ENCODE measurements at regions not wholly inside any gene's neighbourhood (a gene's known extent, or its start where the extent isn't known, plus 50 kb on each side); places are given as distances from the start of the nearest gene placed in this dataset.

DNA sequence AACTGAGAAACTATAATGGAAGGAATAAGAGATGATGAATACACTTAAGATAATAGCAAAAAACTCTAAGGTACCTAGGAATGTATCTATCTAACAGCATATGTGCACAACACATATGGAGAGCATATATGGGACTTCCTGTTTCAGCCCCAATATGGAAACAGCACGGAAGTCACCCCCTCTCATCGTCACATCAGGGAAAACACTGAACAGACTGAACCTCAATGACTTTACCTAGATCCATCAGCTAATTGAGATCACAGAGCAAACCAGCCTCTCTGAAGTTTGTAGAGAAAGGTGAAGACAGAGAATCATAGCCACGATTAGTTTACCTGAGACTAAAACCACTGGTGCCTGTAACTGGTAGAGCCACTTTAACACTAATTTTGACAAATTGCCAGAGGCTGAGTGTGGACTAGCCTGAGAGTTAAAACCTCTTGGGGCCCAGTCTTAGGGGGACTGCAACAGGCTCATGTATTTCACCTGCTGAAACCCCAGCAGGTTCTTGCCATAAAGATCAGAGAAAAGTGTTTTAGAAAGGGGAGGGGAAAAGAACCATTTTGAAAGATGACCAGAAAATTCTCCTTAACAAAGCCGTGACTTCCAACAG lies 722.6 kb downstream of the TBC1D22A start:
- Mint-ChIP-seq H3K36me3 (no peaks in the 10 kb centered on the region), H3K4me1 (peaks cover 0 to 1% (median 0%) of the 10 kb centered on the region in 3 donors), H3K4me3 (peak overlapping the region in 1 of 4 donors; percentile 44), H3K9me3 (peaks cover 0 to 6% (median 0%) of the 10 kb centered on the region in 3 donors), H3K27ac (no peak overlapping the region), H3K27me3 (peaks cover 4% of the 10 kb centered on the region)

DNA sequence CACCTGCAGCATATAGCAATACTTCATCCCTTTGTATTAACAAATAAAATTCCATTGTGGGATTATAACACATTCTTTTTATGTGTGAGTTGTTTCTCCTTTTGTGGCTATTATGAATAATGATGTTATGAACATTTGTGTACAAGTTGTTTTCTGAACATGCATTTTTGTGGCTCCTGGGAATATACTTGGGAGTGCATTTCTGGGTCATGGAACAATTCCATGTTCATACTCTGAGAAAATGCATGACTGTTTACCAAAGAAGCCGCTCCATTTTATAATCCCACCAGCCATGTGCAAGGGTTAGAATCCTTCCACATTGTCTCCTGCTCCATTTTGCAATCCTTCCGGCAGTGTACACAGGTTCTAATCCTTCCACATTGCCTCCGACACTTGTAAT lies 713.8 kb downstream of the TBC1D22A start:
- Mint-ChIP-seq H3K36me3 (no peaks in the 10 kb centered on the region), H3K4me1 (peaks cover 0 to 11% (median 8%) of the 10 kb centered on the region in 3 donors), H3K27me3 (no peaks in the 10 kb centered on the region), H3K4me3 (no peak overlapping the region), H3K27ac (no peak overlapping the region), H3K9me3 (peaks cover 0 to 2% (median 0%) of the 10 kb centered on the region in 3 donors)

DNA sequence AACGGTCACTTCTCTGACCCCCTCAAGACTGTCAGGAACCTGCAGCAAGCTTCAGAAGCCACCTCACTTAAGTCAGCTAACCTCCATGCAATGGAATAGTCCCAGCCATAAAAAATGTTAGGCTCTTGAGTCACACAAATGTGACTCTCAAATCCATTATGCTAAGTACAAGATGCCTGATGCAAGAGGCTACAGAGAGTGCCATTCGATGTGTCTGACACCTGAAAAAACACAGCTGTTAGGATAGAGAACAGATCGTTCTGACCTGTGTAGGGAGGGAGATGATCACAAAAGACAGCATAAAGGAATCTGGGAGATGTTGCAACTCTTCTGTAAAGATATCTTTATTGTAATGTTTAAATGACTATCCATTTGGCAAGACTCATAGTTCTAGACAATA lies 712.4 kb downstream of the TBC1D22A start:
- no peaks in the 10 kb centered on the region for H3K36me3 Mint-ChIP-seq
- H3K9me3 Mint-ChIP-seq: peaks cover 0 to 2% (median 2%) of the 10 kb centered on the region in 3 donors
- H3K27ac Mint-ChIP-seq: no peak overlapping the region
- no peak overlapping the region for H3K4me3 Mint-ChIP-seq
- H3K27me3 Mint-ChIP-seq: no peaks in the 10 kb centered on the region
- H3K4me1 Mint-ChIP-seq: peaks cover 0 to 11% (median 8%) of the 10 kb centered on the region in 3 donors

DNA sequence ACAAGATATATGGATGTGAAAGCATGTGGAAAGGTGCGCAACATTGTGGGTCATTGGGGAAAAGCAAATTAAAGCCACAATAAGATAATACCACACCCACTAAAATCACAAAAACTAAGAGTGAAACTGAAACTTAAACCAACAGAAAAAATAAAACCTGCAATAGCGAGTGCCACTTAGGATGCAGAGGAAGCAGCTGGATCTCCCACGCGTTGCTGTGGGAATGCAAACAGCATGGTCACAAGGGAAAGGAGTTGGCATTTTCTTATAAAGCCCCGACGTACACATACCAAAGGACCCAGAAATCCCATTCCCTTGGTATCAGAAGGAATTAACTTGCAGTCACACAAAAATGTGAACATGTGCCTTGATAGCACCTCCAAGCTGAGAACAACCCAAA lies 712.0 kb downstream of the TBC1D22A start:
- Mint-ChIP-seq H3K27ac (no peak overlapping the region), H3K4me3 (peak overlapping the region in 1 of 4 donors; percentile 41), H3K36me3 (no peaks in the 10 kb centered on the region), H3K4me1 (peaks cover 0 to 11% (median 8%) of the 10 kb centered on the region in 3 donors), H3K9me3 (peaks cover 0 to 2% (median 2%) of the 10 kb centered on the region in 3 donors), H3K27me3 (no peaks in the 10 kb centered on the region)

DNA sequence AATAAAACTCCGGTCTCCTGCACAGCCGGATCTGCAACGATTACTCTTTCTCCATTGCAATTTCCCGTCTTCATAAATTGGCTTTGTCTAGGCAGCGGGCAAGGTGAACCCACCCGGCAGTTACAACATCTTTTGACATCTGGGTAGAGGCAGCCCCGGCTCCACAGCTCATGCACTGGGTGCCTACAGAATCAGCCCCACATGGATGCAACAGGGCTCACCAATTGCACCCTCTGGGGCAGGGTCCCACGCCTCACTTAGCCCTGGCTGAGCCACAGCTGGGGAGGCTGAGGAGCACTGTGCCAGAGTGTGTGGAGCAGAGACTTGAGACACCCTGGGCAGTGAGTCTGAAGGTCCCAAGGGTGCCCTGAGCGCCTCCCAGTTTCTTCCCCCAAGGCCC lies 710.2 kb downstream of the TBC1D22A start:
- Mint-ChIP-seq H3K27me3 (peaks cover 5% of the 10 kb centered on the region), H3K4me3 (no peak overlapping the region), H3K4me1 (peaks cover 0 to 11% (median 8%) of the 10 kb centered on the region in 3 donors), H3K27ac (no peak overlapping the region), H3K9me3 (peaks cover 2 to 7% (median 2%) of the 10 kb centered on the region in 3 donors), H3K36me3 (no peaks in the 10 kb centered on the region)

DNA sequence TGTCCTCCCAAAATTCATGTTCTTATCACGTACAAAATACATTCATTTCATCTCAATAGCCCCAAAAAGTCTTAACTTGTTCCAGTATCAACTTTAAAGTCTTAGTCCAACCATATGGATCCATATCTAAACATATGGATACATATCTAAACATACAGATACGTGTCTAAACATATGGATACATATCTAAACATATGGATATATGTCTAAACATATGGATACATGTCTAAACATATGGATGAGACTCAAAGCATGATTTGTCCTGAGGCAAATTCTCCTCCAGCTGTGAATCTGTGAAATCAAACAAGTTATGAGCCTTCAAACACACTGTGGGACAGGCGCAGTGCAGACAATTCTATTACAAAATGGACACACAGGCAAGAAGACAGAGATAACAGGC lies 709.0 kb downstream of the TBC1D22A start:
- Mint-ChIP-seq H3K27ac (no peak overlapping the region), H3K9me3 (peaks cover 7 to 18% (median 8%) of the 10 kb centered on the region in 3 donors), H3K4me3 (no peak overlapping the region), H3K4me1 (peaks cover 0 to 11% (median 8%) of the 10 kb centered on the region in 3 donors), H3K36me3 (peaks cover 2% of the 10 kb centered on the region), H3K27me3 (peaks cover 5% of the 10 kb centered on the region)

DNA sequence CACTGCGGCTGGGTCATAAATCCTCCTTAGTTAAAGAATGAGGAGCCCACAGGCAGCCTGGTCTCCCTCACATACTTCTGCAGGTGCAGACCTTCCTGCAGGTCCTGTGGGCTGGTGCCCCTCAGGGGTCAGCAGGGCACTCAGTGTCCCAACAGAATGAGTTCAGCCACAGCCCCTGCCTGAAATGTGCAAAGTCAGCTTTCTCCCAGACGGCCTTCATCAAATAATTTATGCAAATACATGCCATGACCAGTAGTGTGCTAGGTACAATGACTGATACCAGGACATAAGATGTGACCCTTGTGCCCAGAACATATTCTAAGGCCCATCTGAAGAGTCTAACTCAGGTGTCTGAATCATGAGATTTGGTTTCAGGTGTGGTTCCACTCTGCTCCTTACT lies 703.4 kb downstream of the TBC1D22A start:
- Mint-ChIP-seq H3K4me1 (no peaks in the 10 kb centered on the region), H3K4me3 (peak overlapping the region in 1 of 4 donors; percentile 43), H3K27me3 (peaks cover 5% of the 10 kb centered on the region), H3K27ac (no peak overlapping the region), H3K36me3 (peaks cover 2% of the 10 kb centered on the region), H3K9me3 (peaks cover 6 to 20% (median 12%) of the 10 kb centered on the region in 3 donors)

DNA sequence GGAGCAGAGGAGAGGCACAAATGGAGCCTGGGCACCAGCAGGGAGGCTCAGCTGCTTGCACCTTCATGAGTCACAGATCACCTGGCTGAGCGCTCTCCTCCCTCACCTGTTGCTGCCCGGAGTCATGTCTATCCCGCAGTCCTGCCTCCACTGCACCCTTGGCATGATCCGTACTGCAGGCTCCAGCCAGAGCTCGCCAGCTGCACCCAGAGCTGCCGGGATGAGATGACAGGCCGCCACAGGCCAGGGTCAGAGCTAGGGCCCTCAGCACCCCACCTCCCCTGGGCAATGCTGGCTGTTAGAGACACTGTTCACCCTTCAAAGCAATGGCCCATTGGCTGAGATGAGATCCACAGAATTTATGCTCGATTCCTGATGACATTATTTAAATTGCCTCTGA lies 702.8 kb downstream of the TBC1D22A start:
- H3K4me1 Mint-ChIP-seq: no peaks in the 10 kb centered on the region
- no peak overlapping the region for H3K27ac Mint-ChIP-seq
- no peak overlapping the region for H3K4me3 Mint-ChIP-seq
- peaks cover 2% of the 10 kb centered on the region for H3K36me3 Mint-ChIP-seq
- H3K27me3 Mint-ChIP-seq: peaks cover 5% of the 10 kb centered on the region
- H3K9me3 Mint-ChIP-seq: peaks cover 6 to 20% (median 10%) of the 10 kb centered on the region in 3 donors

DNA sequence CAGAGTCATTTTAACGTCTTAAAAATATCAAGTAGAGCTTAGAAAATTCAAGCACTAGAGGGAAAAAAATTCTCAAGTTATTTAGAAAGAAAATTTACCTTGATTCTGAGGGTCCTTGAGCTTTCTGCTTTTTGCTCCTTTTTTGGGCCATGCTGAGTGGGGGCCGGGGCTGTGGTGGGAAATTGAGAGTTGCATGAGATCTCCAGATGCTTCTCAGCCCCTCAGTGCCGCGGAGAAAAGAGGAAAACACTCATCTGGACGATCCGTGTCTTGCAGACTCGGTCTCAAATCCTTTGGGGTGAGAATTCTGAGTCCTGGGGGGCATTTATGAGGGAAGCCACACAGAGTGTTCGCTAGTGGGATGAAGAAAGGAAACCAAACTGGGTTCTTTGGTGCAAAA lies 700.8 kb downstream of the TBC1D22A start:
- Mint-ChIP-seq H3K4me3 (no peak overlapping the region), H3K4me1 (no peaks in the 10 kb centered on the region), H3K9me3 (peaks cover 6 to 19% (median 10%) of the 10 kb centered on the region in 3 donors), H3K36me3 (peaks cover 2% of the 10 kb centered on the region), H3K27me3 (no peaks in the 10 kb centered on the region), H3K27ac (no peak overlapping the region)

DNA sequence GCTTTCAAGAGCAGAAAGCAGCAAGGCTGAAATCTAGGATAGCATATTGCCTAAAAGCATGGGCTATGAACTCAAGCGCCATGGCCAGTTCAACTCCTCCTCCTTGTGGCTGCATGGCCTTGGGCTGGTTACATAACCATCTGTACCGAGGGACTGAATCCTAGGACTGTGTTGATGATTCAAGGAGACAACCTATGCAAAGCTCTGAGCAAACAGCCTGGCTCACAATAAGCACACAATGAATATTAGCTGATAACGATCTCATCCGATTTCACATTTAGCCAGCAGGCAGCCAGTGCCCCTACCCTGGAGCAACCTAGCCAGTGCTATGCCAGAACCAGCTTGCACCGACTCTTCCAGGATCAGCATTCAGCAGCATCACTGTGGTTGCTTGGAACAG lies 698.4 kb downstream of the TBC1D22A start:
- Mint-ChIP-seq H3K4me3 (no peak overlapping the region), H3K4me1 (no peaks in the 10 kb centered on the region), H3K27ac (no peak overlapping the region)

DNA sequence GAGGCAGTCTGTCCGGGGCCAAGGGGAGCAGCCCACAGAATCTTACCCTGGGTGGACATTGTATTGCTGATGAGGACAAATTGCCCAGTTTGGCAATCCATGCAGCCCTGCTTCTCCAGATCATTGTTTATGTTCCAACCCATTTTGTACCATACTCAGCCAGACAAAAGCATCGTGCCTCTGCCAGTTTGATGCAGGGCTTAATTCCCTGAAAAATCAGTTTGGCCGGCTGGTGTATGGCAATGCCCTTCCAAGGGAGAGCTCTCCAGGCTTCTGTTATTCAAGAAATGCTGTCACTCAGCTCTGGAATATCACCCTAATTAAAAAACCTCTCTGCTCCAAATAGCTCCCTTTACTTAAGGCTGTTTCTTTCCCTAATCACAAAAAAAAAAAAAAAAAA lies 697.7 kb downstream of the TBC1D22A start:
- H3K27ac Mint-ChIP-seq: no peak overlapping the region

More for the DNA sequence above, 698.4 kb downstream of the TBC1D22A start:
- Mint-ChIP-seq H3K36me3 (no peaks in the 10 kb centered on the region), H3K27me3 (no peaks in the 10 kb centered on the region), H3K9me3 (peaks cover 0 to 5% (median 4%) of the 10 kb centered on the region in 3 donors)

DNA sequence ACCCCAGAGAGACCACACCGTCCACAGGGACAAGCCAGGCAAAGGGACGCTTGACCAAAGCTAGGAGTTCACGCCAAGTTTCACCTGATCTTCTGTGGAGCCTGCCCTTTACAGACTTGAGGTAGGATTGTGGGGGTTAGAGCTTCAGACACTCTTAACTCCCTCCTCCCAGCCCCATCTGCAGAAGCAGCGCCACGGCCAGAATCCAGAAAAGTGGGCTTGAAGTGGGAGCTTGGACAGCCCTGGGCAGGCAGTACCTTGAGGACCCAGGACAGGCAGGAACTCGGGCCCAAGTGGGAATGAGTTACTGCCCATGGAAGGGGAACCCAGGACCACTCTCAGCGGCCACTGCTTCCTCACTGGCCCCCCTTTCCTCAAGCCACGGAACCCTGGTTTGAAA lies 695.9 kb downstream of the TBC1D22A start:
- Mint-ChIP-seq H3K4me3 (no peak overlapping the region), H3K9me3 (peaks cover 6 to 19% (median 8%) of the 10 kb centered on the region in 3 donors)

More for the DNA sequence above, 697.7 kb downstream of the TBC1D22A start:
- Mint-ChIP-seq H3K4me3 (no peak overlapping the region), H3K4me1 (no peaks in the 10 kb centered on the region), H3K27me3 (no peaks in the 10 kb centered on the region), H3K36me3 (no peaks in the 10 kb centered on the region), H3K9me3 (peaks cover 3 to 5% (median 4%) of the 10 kb centered on the region in 3 donors)

DNA sequence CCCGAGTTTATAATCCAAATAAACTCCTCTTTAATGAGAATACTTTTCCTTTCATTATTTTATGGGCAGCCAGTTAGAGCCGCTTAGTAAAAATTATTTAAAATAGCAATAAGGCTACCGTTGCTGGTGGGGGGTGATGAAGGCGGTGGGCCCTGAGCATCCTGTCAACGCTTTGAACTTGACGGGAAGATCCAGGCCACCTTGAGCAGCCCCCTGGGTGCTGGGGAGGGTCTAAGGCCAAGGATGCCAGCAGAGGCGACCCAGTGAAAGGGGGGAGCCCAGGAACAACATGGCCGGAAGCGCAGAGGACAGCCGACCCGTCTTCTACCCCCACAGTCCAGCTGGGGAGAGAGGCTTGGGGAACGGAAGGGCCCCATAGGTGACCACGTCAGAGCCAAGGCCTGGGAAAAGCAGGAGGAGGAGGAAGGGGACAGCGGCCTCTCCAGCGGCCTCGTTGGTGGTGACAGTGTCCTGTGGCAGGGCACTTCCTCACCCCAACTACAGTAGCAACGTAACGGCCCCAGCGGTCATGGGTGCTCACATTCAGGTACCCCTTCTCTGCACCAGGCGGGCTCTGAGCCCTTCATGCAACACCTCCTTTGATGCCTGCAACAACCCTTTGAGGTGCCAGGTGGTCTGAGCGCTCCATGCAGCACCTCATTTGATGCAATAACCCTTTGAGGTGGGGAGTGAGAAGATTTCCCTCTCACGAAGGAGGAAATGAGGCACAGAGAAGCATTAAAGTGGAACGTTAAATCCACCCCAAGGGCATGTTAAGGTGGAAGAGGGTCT lies 695.3 kb downstream of the TBC1D22A start:
- no peaks in the 10 kb centered on the region for H3K27me3 Mint-ChIP-seq
- H3K27ac Mint-ChIP-seq: no peak overlapping the region
- H3K36me3 Mint-ChIP-seq: peaks cover 1% of the 10 kb centered on the region
- no peaks in the 10 kb centered on the region for H3K4me1 Mint-ChIP-seq
- no peak overlapping the region for H3K4me3 Mint-ChIP-seq
- peaks cover 6 to 20% (median 10%) of the 10 kb centered on the region in 3 donors for H3K9me3 Mint-ChIP-seq

More for the DNA sequence above, 695.9 kb downstream of the TBC1D22A start:
- peaks cover 1% of the 10 kb centered on the region for H3K36me3 Mint-ChIP-seq
- no peaks in the 10 kb centered on the region for H3K4me1 Mint-ChIP-seq
- H3K27me3 Mint-ChIP-seq: no peaks in the 10 kb centered on the region
- H3K27ac Mint-ChIP-seq: no peak overlapping the region

DNA sequence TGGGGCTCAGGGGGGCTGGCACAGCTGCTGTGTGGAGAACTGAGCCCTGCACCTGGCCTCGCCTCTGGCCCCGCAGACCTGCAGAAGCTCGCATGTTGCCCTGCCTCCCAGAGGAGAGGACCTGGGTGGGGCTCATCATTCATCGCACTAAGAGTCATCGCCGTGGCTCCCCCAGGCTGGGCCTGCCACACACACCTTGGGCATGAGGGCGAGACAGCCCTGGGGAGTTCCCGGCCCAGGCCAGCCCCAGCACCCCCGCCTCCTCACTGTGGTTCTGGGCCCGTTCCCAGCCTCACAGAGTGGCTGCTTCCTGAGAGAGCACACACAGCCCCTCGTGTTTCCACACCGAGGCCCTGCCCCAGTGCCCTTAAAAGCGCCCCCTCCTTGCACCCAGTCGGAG lies 694.6 kb downstream of the TBC1D22A start:
- Mint-ChIP-seq H3K27me3 (no peaks in the 10 kb centered on the region), H3K9me3 (peaks cover 6 to 20% (median 10%) of the 10 kb centered on the region in 3 donors), H3K27ac (no peak overlapping the region), H3K36me3 (peaks cover 1% of the 10 kb centered on the region), H3K4me3 (no peak overlapping the region), H3K4me1 (no peaks in the 10 kb centered on the region)

DNA sequence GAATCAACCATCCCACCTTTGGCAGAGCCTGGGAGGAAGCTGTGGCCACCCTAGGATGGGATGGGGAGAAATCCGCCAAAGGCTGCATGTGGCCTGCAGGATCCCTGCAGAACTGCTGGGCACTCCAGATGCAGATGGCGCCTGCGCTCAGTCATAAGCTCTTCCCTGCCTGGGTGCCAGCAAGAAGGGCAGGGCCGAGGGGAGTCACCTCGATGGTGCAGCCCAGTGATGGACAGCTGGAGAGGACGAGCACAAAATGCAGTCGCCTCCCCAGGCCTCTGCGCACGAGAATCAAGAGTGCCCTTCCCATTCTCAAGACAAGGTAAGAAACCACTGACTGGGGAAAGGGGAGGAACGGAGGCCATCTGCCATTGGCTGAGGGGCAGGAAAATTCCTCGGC lies 693.6 kb downstream of the TBC1D22A start:
- no peak overlapping the region for H3K4me3 Mint-ChIP-seq
- no peaks in the 10 kb centered on the region for H3K27me3 Mint-ChIP-seq
- H3K9me3 Mint-ChIP-seq: peaks cover 6 to 20% (median 10%) of the 10 kb centered on the region in 3 donors
- no peak overlapping the region for H3K27ac Mint-ChIP-seq
- no peaks in the 10 kb centered on the region for H3K4me1 Mint-ChIP-seq
- peaks cover 1% of the 10 kb centered on the region for H3K36me3 Mint-ChIP-seq
